ENCODE measurements at regions not wholly inside any gene's neighbourhood (a gene's known extent, or its start where the extent isn't known, plus 50 kb on each side); places are given as distances from the start of the nearest gene placed in this dataset.

DNA sequence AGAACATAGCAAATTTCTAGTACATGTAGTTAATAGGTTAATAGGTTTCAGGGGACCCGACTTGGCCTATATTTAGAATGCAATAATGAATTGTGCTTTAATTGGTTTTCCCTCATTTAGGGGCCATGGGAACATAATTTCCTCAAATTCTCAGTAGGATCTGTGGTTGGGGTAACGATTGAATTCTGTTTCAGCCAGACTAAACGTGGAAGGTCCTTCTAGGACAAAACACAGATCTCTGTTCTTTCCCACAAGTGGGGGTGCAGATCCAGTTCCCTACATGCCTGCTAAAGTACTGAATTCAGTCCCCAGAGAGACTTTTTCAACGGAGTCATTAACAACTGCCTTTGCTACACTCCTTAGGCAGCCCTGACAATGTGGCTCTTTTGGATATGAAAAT lies 50.7 kb upstream of the AGBL1 start:
- DNase-seq (ENCODE audit: low read depth in 2 of 2), result no peak
